Glutamatergic neuron (in vitro differentiated cells): ENCODE measurements at regions not wholly inside any gene's neighbourhood (a gene's known extent, or its start where the extent isn't known, plus 50 kb on each side); places are given as distances from the start of the nearest gene placed in this dataset.
A peak's percentile ranks its signal among the peaks of the same experiment; 100 is the strongest.

Experiments
- DNase-seq: peaks from one replicate; pipeline ENCODE4 v3.0.0; 2022
- H3K27ac Mint-ChIP-seq: one replicate; pipeline ENCODE4 v1.8.0; 2020; ENCODE audit warnings: mild to moderate bottlenecking, mixed read lengths, inconsistent platforms; ENCODE audit not compliant: unreplicated experiment
- H3K27me3 Mint-ChIP-seq: one replicate; pipeline ENCODE4 v1.8.0; 2020; ENCODE audit warnings: mild to moderate bottlenecking, moderate library complexity, mixed read lengths, inconsistent platforms; ENCODE audit not compliant: unreplicated experiment
- H3K36me3 Mint-ChIP-seq: one replicate; pipeline ENCODE4 v1.8.0; 2020; ENCODE audit warnings: mild to moderate bottlenecking, mixed read lengths, inconsistent platforms; ENCODE audit not compliant: unreplicated experiment
- H3K4me1 Mint-ChIP-seq: one replicate; pipeline ENCODE4 v1.8.0; 2020; ENCODE audit warnings: mild to moderate bottlenecking, low read depth, mixed read lengths, inconsistent platforms; ENCODE audit not compliant: unreplicated experiment
- H3K4me3 Mint-ChIP-seq: one replicate; pipeline ENCODE4 v1.8.0; 2020; ENCODE audit warnings: mild to moderate bottlenecking, mixed read lengths, inconsistent platforms; ENCODE audit not compliant: unreplicated experiment
- H3K9me3 Mint-ChIP-seq: one replicate; pipeline ENCODE4 v1.8.0; 2020; ENCODE audit warnings: mild to moderate bottlenecking, moderate library complexity, mixed read lengths, inconsistent platforms; ENCODE audit not compliant: unreplicated experiment
- TF ChIP-seq, protein P1 (sequence below): fragments of 200-600 bp; sonication (generic); IDR thresholded peaks from one replicate; pipeline ENCODE4 v1.5.0; 2021; ENCODE audit not compliant: partially characterized antibody, unreplicated experiment

GRCh38 chr15:85897207-85897894 is 102.6 kb upstream of the KLHL25 start:
- H3K27ac Mint-ChIP-seq: no peak overlapping the region
- peaks cover 8% of the 10 kb centered on the region for H3K4me1 Mint-ChIP-seq
- peaks cover 12% of the 10 kb centered on the region for H3K36me3 Mint-ChIP-seq
- peaks cover 15% of the 10 kb centered on the region for H3K9me3 Mint-ChIP-seq
- peaks cover 14% of the 10 kb centered on the region for H3K27me3 Mint-ChIP-seq
- no peak overlapping the region for H3K4me3 Mint-ChIP-seq
- TF ChIP-seq, protein P1, sequence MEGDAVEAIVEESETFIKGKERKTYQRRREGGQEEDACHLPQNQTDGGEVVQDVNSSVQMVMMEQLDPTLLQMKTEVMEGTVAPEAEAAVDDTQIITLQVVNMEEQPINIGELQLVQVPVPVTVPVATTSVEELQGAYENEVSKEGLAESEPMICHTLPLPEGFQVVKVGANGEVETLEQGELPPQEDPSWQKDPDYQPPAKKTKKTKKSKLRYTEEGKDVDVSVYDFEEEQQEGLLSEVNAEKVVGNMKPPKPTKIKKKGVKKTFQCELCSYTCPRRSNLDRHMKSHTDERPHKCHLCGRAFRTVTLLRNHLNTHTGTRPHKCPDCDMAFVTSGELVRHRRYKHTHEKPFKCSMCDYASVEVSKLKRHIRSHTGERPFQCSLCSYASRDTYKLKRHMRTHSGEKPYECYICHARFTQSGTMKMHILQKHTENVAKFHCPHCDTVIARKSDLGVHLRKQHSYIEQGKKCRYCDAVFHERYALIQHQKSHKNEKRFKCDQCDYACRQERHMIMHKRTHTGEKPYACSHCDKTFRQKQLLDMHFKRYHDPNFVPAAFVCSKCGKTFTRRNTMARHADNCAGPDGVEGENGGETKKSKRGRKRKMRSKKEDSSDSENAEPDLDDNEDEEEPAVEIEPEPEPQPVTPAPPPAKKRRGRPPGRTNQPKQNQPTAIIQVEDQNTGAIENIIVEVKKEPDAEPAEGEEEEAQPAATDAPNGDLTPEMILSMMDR: no peak
- no peak for DNase-seq

DNA sequence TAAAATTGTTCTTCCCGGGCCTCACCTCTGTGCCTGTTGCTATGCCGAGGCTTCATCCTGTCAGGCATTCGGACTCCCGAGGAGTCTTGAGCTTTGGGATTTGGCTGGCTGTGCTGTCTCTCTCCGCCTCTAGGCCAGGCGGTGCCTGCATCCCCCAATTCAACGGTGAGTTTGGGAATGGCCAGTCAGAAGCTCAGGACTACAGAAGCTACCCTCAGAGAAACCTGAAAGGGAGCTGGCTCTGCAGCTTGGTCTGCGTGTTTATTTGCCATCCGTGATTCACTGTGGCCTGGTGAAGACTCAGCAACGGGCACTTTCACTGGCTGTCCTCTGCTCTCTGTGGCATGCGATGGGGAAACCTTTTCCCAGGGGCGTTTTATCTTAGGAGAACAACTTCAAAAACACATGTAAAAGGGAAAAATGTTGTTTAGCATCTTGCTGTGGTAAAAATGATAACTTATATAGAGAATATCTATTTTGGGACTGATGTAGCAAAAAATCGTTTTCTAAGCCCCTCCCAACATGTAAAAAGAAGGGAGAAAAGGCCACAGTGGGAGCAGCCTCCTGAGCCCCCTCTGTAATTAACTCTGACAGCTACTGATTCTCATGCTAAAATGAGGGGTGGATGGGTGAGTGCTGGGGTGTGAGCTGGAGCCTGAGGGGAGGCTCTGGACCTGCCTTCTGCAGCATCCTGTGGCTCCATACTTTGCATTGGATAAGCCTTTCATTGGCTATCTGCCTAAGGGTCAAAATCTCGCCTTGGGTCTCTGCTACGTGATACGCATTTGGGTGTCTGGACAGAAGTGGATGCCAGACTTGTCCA is 103.4 kb upstream of the KLHL25 start:
- Mint-ChIP-seq H3K4me3 (no peak overlapping the region), H3K27ac (no peak overlapping the region), H3K9me3 (peaks cover 15% of the 10 kb centered on the region), H3K27me3 (peaks cover 14% of the 10 kb centered on the region), H3K36me3 (peaks cover 12% of the 10 kb centered on the region), H3K4me1 (peaks cover 5% of the 10 kb centered on the region)
- TF ChIP-seq, protein P1: no peak
- peak; percentile 30 for DNase-seq

DNA sequence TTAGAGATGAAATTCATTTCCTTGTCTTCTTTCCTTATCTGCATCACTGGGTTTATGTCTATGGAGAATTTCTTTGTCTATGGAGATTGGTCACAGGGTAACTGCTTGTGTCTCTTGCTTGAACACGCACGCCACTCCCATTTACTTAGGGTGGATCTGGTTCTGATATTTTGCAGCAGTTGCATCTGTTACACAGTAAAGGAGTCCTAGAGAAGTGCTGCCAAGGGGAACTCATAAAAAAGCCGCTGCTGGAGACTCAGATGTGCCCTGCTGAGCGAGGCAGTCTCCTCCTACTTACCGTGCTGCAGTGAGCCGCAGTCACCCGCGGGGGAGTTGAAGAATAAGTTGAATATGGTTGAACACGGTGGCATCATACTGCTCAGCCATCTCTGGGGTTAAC is 105.2 kb upstream of the KLHL25 start:
- Mint-ChIP-seq H3K9me3 (peaks cover 13% of the 10 kb centered on the region), H3K4me1 (peaks cover 5% of the 10 kb centered on the region), H3K27me3 (peaks cover 14% of the 10 kb centered on the region), H3K4me3 (no peak overlapping the region), H3K36me3 (peaks cover 12% of the 10 kb centered on the region), H3K27ac (no peak overlapping the region)
- no peak for DNase-seq
- TF ChIP-seq, protein P1: no peak

- Mint-ChIP-seq H3K4me3 (no peak overlapping the region), H3K36me3 (no peaks in the 10 kb centered on the region), H3K4me1 (no peaks in the 10 kb centered on the region), H3K27ac (no peak overlapping the region), H3K27me3 (peaks cover 1% of the 10 kb centered on the region), H3K9me3 (no peaks in the 10 kb centered on the region)
- DNase-seq: no peak
- TF ChIP-seq, protein P1: no peak
Measured at GRCh38 chr15:85905751-85906450, 111.2 kb upstream of the KLHL25 start.

- no peak for DNase-seq
- Mint-ChIP-seq H3K4me1 (no peaks in the 10 kb centered on the region), H3K9me3 (no peaks in the 10 kb centered on the region), H3K36me3 (no peaks in the 10 kb centered on the region), H3K4me3 (no peak overlapping the region), H3K27me3 (peaks cover 1% of the 10 kb centered on the region), H3K27ac (no peak overlapping the region)
- TF ChIP-seq, protein P1: no peak
Measured at GRCh38 chr15:85906640-85907039, 111.9 kb upstream of the KLHL25 start.
